NCI-H345 treated with DMSO at 0.1 percent for 48 hours (cell line): ENCODE measurements at regions not wholly inside any gene's neighbourhood (a gene's known extent, or its start where the extent isn't known, plus 50 kb on each side); places are given as distances from the start of the nearest gene placed in this dataset.

Source experiments
- DNase-seq: peaks from one replicate; lab custom pipeline; 2025; ENCODE audit not compliant: unreplicated experiment; lab: John Stamatoyannopoulos, UW

DNA sequence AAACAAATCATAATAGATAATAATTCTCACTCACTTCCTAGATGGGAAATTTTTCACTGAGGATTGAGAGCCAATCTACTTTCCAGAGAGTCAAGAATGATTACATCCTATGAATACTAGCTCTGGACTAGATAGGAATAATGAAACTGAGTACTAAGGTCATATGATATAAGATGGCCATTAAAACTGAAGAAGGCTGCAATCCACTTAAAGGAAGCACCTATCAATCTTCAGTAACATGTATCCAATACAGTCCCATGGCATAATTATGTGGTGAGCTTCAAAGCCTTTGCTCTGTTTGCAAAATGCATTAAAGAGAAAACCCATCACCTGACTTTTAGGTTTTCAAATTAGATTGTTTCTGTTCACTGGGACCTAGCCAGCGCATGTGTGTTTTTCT, 398.0 kb upstream of the MEIS1 start:
- no peak for DNase-seq

- DNase-seq, result no peak
Measured at GRCh38 chr2:66034467-66034866, 400.5 kb upstream of the MEIS1 start.

DNA sequence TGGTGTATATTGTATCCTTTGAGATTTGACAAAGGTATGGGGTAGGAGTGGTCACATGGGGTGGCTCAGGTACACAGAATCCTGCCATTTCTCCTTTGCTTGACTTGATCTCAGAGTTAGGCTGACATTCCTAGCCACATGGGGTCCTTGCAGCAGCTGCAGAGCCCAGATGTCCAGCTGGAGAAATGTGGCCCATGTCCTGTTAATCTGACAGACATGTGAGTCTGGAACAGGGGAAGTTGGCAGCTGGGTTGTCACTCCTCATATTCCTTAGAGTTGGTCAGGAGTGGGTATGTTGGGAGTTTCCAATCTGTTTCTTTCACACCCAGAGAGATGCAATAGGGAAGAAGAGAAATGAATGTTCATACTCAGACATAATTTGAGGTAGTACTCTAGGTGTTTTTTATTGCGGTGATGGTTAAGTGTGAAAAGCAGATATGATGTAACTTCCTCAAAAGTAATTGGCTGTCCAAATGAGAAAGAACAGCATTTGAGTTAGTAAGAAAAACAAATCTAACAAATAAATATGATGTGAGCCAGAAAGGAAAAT, 402.6 kb upstream of the MEIS1 start:
- DNase-seq, result no peak

GRCh38 chr2:66031236-66031635, 403.7 kb upstream of the MEIS1 start:
- DNase-seq, result no peak

DNA sequence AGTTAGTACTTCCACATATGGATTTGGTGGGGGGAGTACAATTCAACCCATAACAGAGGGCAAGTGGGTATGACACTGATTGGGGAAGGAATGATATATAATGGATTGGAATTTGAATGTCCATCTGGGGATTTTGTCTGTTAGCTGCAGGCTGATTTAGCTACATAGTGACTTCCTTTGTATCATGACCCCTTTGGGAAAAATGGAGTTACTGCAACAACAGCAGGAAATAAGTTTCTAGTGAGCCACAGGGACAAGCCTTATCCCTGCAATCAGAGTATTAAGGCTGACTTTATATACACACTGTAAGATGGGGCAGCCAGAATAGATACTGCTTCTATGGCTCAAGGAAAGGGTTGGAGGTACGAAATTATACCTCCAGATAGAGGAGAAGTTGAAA, 404.4 kb upstream of the MEIS1 start:
- no peak for DNase-seq

DNA sequence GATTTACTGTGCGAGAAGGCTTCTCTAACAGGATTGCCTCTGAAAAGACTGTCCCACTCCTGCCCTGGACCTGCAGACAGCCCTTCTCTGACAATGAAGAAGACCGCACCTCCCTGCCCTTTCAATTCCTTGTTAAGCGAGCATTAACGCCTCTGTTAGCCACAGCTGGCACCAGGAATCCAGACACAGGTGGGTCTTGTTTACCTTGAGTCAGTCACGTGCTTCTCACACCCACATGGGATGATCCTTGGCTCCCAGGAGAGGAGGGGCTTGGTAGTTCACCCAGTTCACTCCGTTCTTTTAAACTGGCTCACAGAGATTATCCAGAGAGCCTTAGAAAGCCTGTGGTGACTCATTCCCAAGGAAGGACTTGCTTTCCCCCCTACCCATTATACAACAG, 410.5 kb upstream of the MEIS1 start:
- DNase-seq, result no peak

DNA sequence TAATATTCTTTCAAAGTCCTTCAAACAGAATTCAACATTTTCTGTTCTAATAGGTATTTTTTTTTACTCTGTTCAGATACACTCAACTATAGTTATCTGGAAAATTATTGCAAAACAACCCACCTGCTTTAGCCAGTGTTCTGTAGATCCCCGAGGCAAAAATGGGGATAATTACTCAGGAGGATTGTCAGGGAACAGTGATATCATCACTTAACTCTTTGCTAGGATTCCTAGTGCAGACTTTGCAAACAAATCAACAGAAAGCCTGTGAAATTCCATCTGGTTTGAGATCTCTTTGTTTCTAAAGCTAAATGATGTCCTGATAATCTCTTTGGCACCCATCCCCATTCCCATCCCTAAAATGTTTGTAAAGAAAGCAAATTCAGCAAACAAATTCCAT, 413.6 kb upstream of the MEIS1 start:
- DNase-seq, result no peak

DNA sequence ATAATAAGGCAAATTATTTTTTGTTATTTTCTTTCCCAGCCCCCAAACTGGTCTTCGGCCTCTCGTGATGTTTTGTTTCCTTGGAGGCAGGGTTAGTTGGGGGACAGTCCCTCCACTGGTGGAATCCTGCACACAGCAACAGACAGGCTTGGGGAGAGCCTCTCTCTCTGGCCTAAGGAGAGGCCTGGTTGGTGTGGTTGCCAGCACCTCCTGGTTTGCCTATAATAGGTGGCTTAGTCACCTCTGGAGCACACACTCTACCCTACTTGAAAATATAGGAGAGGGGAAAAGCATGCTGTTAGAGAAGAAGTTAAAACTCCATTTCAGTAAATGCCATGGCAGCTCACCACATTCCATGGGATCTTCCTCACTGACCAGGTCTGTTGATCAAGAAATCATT, 417.2 kb upstream of the MEIS1 start:
- no peak for DNase-seq

GRCh38 chr2:66014450-66014849, 420.5 kb upstream of the MEIS1 start:
- DNase-seq, result no peak

DNA sequence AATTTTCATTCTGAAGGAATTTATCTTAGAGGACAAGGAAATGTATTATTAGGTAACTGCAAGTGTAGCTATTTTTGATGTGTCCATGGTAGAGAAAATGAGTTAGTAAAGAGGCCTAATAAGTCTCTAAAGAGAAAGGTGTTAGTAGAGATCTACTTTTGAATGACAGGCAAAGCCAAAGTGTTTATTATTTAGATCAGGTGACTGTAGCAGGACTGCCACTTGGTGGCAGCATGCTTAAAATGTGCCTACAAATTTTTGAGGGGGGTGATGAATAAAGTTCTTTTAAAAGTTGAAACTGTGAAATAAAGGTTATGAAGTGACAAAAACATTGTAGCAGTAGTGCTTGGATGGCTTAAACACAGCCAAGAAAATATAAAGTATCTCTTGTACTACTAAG, 421.5 kb upstream of the MEIS1 start:
- no peak for DNase-seq

GRCh38 chr2:66003931-66004330, 431.0 kb upstream of the MEIS1 start:
- DNase-seq, result no peak

- no peak for DNase-seq
Measured at GRCh38 chr2:66001538-66001937, 433.4 kb upstream of the MEIS1 start.

DNA sequence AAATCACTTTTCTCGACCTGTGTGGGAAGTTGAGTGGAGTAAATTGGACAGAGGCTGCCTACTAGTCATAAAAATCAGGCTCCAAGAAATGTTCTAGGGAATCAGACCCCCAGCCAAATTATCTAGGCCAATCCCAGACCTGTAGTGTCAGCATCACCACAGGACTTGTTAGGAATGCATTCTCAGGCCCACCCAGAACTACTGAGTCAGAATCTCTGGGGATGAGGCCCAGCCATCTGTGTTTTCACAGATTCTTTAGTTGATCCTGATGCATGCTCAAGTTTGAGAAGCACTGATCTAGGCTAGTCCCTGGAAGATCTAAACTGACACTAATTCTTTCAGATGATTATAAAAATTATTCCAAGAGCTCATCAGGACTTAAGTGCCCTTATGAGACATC, 434.0 kb upstream of the MEIS1 start:
- no peak for DNase-seq

- no peak for DNase-seq
Measured at GRCh38 chr2:65999796-66000195, 435.1 kb upstream of the MEIS1 start.

DNA sequence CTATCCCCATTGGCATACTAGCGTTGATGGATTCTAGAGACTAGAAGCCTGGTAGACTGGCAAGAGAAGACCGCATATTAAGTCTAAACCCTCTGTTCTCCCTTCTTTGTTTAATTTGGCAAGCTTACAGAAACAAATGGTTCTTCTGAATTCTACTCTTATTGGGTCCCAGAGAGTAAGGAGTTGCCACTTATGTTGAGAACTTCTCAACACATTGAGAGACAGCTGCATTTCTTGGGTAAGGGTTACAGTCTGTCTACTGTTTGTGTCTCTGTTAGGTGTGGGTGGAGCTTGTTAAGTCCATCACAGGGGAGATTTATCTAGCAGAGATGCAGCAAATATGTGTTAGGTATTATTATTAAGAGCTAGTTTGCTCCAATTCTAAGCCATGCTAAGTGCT, 435.8 kb upstream of the MEIS1 start:
- no peak for DNase-seq

DNA sequence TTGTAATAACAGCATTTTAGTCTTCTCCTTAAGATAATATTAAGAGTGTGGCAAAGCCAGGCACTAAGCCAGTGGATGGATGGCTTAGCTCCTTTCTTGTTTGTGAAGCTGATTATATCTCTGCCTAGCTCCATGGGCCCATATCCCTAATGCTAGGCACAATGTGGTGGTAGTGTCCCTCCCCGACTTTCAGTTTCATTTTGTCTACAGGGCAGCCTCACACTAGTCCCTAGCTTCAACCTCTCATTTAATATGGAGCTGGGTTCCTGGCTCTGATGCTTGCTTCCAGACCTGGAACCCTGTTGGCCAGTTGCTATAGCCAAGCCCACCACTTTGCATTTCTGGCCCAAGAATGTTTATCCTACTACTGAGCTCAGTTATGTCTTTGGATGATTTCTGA, 437.0 kb upstream of the MEIS1 start:
- no peak for DNase-seq

- no peak for DNase-seq
Measured at GRCh38 chr2:65992198-65992554, 442.7 kb upstream of the MEIS1 start.

DNA sequence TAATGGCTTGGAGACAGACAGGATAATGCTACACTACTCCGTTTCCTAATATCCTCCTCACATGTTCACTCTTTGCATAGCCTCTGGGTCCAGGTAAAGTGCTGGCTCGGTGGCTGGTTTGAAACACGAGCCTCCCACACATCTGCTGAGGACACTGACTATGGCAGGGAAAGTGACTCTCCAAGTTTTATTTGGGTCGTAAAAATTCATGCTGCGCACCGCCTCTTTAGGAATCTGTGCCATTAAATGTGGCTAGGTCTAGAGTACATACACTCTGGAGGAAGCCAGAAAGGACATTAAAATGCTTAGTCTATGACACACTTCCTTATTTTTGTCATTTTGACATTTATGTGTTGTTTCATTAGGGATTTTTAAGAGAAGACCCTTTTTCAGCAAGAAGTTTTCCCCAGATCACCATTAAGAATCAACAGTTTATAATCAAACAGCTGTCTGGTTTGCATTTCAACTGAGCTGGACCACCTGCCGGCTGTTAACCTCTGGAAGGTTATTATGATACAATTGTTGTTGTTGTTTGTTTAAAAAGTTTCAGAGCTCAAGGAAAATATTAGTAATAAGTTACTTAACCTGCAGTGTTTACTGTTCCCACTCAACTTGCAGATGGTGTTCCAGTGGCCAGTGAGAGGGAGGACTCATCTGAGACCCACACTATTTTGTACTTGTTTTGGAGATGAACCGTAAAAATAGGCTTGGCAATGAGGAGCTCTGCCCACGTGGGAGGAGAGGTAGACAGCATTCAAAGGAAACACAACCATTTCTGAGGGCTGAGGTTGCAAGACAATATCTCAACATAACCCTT, 443.3 kb upstream of the MEIS1 start:
- no peak for DNase-seq

GRCh38 chr2:65985986-65986385, 448.9 kb upstream of the MEIS1 start:
- DNase-seq, result no peak

DNA sequence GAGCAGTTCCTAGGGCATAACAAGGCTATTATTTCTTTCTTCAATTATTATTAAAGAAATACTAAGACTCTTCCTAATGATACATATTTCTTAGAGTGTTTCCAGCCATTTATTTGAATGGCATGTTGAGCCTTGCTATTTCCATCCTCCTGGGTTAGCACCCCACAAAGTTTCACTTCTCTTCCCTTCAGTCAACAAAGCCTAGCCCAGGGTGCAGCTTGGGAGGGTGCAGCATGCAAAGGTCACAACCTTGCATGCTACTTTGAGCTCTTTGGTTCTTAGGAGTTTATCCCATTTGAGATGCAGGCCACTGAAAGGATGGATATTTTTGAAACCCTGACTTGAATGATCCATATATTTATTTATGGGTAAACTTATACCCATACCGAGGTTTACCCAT, 454.4 kb upstream of the MEIS1 start:
- DNase-seq, result no peak

- DNase-seq, result no peak
Measured at GRCh38 chr2:65979446-65979845, 455.5 kb upstream of the MEIS1 start.

DNA sequence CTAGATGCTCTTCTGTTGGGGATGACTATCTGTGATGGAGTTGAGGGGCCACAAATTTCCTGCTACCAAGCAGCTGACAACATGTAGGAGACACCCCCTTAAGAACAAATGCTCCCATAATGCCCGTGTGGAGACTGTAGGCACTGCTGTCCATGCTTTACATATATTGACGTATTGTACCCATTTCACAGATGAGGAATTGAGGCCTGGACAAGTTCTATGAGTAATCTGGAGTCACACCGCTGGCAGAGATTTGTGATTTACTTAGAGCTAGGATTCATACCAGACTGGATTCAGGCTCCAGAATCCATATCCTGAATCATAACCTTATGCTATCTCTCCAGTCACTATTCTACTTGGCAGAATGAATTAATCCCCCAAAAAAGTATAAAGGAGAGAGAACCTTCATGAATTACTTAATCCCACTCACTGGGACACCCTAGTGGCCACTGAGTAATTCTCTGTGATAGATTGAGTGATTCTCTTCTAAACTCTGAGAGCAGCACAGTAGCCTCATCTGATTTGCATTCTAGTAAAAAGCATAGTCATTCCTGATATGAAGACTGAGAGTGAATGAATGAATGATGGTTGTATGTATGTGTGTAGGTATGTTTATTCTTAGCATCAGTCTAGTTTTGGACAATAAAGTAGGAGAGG, 460.7 kb upstream of the MEIS1 start:
- no peak for DNase-seq

DNA sequence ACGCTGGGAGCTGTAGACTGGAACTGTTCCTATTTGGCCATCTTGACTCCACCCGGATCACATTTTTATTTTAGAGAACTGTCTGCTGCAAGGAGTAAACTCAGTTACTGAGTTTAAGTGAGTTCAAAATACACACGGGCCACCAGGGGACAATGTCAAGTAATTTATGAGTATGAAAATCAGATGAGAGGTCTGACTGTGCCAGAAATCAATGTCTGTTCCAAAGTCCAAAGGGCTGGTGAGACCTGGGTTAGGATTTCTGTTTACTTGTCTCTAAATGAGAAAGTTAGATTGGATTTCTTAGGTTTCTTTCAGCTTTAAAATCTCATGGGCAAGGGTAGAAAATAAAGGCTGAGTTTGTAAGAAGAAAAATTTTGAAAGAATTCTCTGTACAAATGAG, 465.8 kb upstream of the MEIS1 start:
- DNase-seq, result no peak
